DOHH2 (cell line): ENCODE measurements at regions not wholly inside any gene's neighbourhood (a gene's known extent, or its start where the extent isn't known, plus 50 kb on each side); places are given as distances from the start of the nearest gene placed in this dataset.

Source experiments
- H3F3A ChIP-seq: fragments of 200-600 bp; sonication (generic), shearing (Covaris generic); 2 replicates; pipeline ENCODE4 v1.6.0; 2016; ENCODE audit warnings: antibody characterized with exemption, mild to moderate bottlenecking; ENCODE audit not compliant: control insufficient read depth, insufficient read depth
- H3K27ac ChIP-seq: fragments of 200-600 bp; sonication (generic); 2 replicates; pipeline ENCODE4 v1.5.1; 2014; ENCODE audit warnings: low read depth, mild to moderate bottlenecking, low read length, moderate library complexity
- H3K27me3 ChIP-seq: fragments of 200-600 bp; sonication (generic); 2 replicates; pipeline ENCODE4 v1.6.1; 2014; ENCODE audit warnings: mild to moderate bottlenecking, low read length, mixed read lengths; ENCODE audit not compliant: control insufficient read depth
- H3K36me3 ChIP-seq: fragments of 200-600 bp; sonication (generic); 2 replicates; pipeline ENCODE4 v1.6.1; 2014; ENCODE audit warnings: mild to moderate bottlenecking, low read length, moderate library complexity, mixed read lengths; ENCODE audit not compliant: control insufficient read depth
- H3K4me1 ChIP-seq: fragments of 200-600 bp; sonication (generic); 2 replicates; pipeline ENCODE4 v1.6.1; 2014; ENCODE audit warnings: mild to moderate bottlenecking, low read length, mixed read lengths; ENCODE audit not compliant: control insufficient read depth
- H3K4me2 ChIP-seq: fragments of 200-600 bp; sonication (generic); 2 replicates; pipeline ENCODE4 v1.6.0; 2014; ENCODE audit warnings: mild to moderate bottlenecking, low read length, moderate library complexity
- H3K4me3 ChIP-seq: fragments of 200-600 bp; sonication (generic); 2 replicates; pipeline ENCODE4 v1.5.1; 2014; ENCODE audit warnings: mild to moderate bottlenecking, low read length, mixed read lengths
- H3K79me2 ChIP-seq: fragments of 200-600 bp; sonication (generic); 2 replicates; pipeline ENCODE4 v1.6.1; 2014; ENCODE audit warnings: mild to moderate bottlenecking, low read length, mixed read lengths; ENCODE audit not compliant: control insufficient read depth
- H3K9me2 ChIP-seq: fragments of 200-600 bp; sonication (generic); replicated peaks from 2 replicates; pipeline ENCODE4 v1.6.1; 2014; ENCODE audit warnings: mild to moderate bottlenecking, low read length, mixed read lengths; ENCODE audit not compliant: control insufficient read depth
- H3K9me3 ChIP-seq: fragments of 200-600 bp; sonication (generic); 2 replicates; pipeline ENCODE4 v1.6.1; 2014; ENCODE audit warnings: antibody characterized with exemption, low read length, mixed read lengths; ENCODE audit not compliant: control insufficient read depth, insufficient read depth
- H4K20me1 ChIP-seq: fragments of 200-600 bp; sonication (generic); 2 replicates; pipeline ENCODE4 v1.6.0; 2014; ENCODE audit warnings: low read depth, mild to moderate bottlenecking, antibody characterized with exemption, low read length, moderate library complexity; ENCODE audit not compliant: control insufficient read depth, insufficient read depth
- CTCF ChIP-seq: fragments of 200-600 bp; sonication (generic); IDR thresholded peaks from one replicate; pipeline ENCODE4 v1.5.1; 2014; ENCODE audit warnings: antibody characterized with exemption, mild to moderate bottlenecking, low read depth, low read length; ENCODE audit not compliant: poor library complexity, severe bottlenecking
- EZH2phosphoT487 ChIP-seq: fragments of 200-600 bp; sonication (generic); IDR thresholded peaks from 2 replicates; pipeline ENCODE4 v1.6.1; 2017; ENCODE audit warnings: borderline replicate concordance, mild to moderate bottlenecking, antibody characterized with exemption, low read length, moderate library complexity, mixed read lengths

DNA sequence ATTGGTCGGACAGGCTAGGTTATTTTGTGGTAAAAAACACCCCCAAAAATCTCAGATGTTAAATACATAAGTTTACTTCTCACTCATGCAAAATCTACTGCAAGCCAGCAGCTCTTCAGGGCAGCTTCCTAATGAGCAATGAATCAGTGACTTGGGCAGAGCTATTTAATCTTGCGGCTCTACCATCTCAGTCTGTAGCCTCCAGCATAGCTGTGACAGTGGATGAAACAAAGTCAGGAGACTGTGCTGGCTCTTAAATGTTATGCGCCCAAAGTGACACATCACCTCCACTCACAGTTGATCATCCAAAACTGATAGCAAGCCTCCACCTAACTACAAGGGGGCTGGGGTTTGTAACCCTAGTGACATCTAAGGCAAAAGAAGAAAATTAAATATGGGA lies 571.9 kb downstream of the METTL4 start:
- Histone ChIP-seq H3K4me3 (no peak overlapping the region), H3K79me2 (no peaks in the 10 kb centered on the region), H4K20me1 (no peaks in the 10 kb centered on the region), H3K27ac (no peak overlapping the region), H3F3A (no peaks in the 10 kb centered on the region), H3K9me3 (no peaks in the 10 kb centered on the region), H3K36me3 (no peaks in the 10 kb centered on the region), H3K4me2 (no peak overlapping the region), H3K27me3 (no peaks in the 10 kb centered on the region), H3K4me1 (no peaks in the 10 kb centered on the region), H3K9me2 (no peaks in the 10 kb centered on the region)
- TF ChIP-seq CTCF (no peak), EZH2phosphoT487 (no peak)

- Histone ChIP-seq H3K79me2 (no peaks in the 10 kb centered on the region), H3F3A (no peaks in the 10 kb centered on the region), H3K36me3 (no peaks in the 10 kb centered on the region), H3K9me3 (no peaks in the 10 kb centered on the region), H3K27me3 (no peaks in the 10 kb centered on the region), H3K4me1 (no peaks in the 10 kb centered on the region), H4K20me1 (no peaks in the 10 kb centered on the region), H3K4me3 (no peak overlapping the region), H3K4me2 (no peak overlapping the region), H3K27ac (no peak overlapping the region), H3K9me2 (no peaks in the 10 kb centered on the region)
- TF ChIP-seq CTCF, result no peak
- TF ChIP-seq EZH2phosphoT487, result no peak
Observed at GRCh38 chr18:2002151-2002550, 569.2 kb downstream of the METTL4 start.

DNA sequence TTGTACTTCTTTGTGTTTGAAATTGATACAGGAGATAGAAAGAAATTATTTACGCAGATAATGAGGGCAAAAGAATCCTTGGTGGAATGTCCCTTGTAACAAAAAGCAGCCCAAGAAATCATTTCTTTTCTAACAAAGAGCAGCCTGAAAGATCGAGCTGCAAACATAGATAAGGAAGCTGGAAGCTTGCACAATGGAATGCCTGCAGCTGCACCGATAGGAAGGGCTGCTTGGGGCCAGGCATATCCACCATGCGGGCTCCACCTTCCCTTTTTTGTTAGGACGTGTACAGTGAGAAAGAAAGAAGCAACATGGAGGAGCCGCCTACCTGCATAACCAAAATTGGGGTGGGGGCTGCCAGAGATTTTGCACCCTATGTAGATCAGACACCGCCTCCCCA lies 568.7 kb downstream of the METTL4 start:
- Histone ChIP-seq H3K27ac (no peak overlapping the region), H3K4me2 (no peak overlapping the region), H3F3A (no peaks in the 10 kb centered on the region), H3K4me3 (no peak overlapping the region), H3K9me2 (no peaks in the 10 kb centered on the region), H3K36me3 (no peaks in the 10 kb centered on the region), H3K9me3 (no peaks in the 10 kb centered on the region), H4K20me1 (no peaks in the 10 kb centered on the region), H3K4me1 (no peaks in the 10 kb centered on the region), H3K27me3 (no peaks in the 10 kb centered on the region), H3K79me2 (no peaks in the 10 kb centered on the region)
- TF ChIP-seq EZH2phosphoT487, result no peak
- no peak for TF ChIP-seq CTCF
